Kidney epithelial cell (primary cell): ENCODE measurements at regions not wholly inside any gene's neighbourhood (a gene's known extent, or its start where the extent isn't known, plus 50 kb on each side); places are given as distances from the start of the nearest gene placed in this dataset.

ENCODE experiments used
- DNase-seq: peaks from one replicate; pipeline ENCODE4 v3.0.0-alpha.2; 2010; ENCODE audit warnings: low read depth
- H3K27me3 ChIP-seq: 2 replicates; pipeline ENCODE4 v1.6.0; 2011; ENCODE audit warnings: low read length; ENCODE audit not compliant: control insufficient read depth, insufficient read depth
- H3K36me3 ChIP-seq: 2 replicates; pipeline ENCODE4 v1.5.1; 2011; ENCODE audit warnings: low read length; ENCODE audit not compliant: control insufficient read depth, insufficient read depth
- H3K4me3 ChIP-seq: 2 replicates; pipeline ENCODE4 v1.5.1; 2011; ENCODE audit warnings: low read depth, mild to moderate bottlenecking, control low read depth, low read length
- TF ChIP-seq, protein P1 (sequence below): IDR thresholded peaks from 2 replicates; pipeline ENCODE4 v1.5.1; 2011; ENCODE audit warnings: mild to moderate bottlenecking, moderate library complexity, low read length, control low read depth, inconsistent platforms; ENCODE audit not compliant: insufficient read depth, poor library complexity, severe bottlenecking

DNA sequence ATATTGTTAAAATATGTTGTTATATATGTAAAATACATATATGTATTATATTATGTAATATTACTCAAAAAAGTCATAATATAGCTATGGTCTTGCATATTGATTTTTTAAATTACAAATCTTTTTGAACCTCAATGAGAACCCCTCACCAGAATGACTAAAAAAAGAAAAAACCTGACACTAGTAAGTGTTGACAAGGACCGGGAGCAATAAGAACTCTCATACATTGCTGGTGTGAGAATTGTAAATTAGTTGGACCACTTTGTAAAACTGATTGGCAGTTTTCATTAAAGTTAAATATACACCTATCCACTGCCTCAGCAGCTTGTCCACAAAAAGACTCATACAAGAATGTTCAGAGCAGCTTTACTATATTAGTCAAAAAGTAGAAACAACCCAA, 280.0 kb downstream of the BMP7 start:
- TF ChIP-seq, protein P1, sequence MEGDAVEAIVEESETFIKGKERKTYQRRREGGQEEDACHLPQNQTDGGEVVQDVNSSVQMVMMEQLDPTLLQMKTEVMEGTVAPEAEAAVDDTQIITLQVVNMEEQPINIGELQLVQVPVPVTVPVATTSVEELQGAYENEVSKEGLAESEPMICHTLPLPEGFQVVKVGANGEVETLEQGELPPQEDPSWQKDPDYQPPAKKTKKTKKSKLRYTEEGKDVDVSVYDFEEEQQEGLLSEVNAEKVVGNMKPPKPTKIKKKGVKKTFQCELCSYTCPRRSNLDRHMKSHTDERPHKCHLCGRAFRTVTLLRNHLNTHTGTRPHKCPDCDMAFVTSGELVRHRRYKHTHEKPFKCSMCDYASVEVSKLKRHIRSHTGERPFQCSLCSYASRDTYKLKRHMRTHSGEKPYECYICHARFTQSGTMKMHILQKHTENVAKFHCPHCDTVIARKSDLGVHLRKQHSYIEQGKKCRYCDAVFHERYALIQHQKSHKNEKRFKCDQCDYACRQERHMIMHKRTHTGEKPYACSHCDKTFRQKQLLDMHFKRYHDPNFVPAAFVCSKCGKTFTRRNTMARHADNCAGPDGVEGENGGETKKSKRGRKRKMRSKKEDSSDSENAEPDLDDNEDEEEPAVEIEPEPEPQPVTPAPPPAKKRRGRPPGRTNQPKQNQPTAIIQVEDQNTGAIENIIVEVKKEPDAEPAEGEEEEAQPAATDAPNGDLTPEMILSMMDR, result no peak
- DNase-seq, result no peak
- Histone ChIP-seq H3K4me3 (no peak overlapping the region), H3K27me3 (no peaks in the 10 kb centered on the region), H3K36me3 (no peaks in the 10 kb centered on the region)

DNA sequence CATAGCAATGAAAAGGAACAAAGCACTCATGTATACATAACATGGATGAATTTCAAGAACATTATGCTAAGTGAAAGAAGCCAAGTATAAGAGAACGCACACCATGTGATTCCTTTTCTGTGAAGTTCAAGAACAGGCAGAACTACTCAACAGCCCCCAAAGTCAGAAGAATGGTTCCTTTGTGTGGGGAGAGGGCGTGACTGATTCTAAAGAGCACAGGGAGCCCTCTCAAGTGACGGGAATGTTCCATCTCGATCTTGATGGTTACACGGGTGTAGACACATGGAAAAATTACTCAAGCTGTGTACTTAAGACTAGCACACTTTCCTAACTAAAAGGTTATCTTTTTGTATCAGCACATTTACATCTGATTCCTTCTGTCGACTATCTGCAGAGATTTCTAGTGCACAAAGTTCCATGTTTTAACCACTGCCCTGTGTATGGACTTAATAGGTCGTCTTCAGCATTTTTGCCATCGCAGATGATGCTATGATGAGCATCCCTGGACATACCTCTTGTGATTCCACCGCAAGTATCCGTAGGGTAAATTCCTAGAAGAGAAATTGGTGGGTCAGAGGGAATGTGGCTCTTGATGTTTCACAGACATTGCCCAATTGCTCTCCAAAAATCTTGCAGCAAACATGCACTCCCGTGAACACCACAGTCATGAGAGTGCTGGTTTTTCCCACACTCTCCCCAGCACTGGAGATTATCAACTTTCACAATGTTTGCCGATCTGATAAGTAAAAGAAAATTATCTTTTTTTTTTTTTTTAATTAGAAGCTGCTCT, 279.3 kb downstream of the BMP7 start:
- no peak for DNase-seq
- Histone ChIP-seq H3K36me3 (no peaks in the 10 kb centered on the region), H3K27me3 (no peaks in the 10 kb centered on the region), H3K4me3 (no peak overlapping the region)
- TF ChIP-seq, protein P1, result no peak

DNA sequence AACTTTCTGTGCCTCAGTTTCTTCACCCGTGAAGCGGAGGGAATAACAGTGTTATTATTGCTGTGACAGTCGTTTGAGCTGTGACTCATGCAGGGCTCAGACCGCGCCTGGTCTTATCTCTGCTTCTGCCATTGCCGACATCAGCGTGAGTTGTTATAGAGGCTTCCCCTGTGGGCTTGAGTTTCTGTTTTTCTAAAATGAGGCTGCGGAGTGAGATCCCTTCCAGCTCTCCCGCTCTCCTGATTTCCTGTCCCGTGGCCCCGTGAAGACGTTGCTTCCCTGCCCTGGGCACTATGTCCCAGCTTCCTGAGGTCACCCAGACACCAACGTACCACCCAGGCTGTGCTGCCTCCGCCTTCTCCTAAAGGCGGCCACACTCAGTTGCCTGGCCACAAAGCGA, 278.5 kb downstream of the BMP7 start:
- H3K4me3 ChIP-seq, result no peak overlapping the region
- H3K36me3 ChIP-seq, result no peaks in the 10 kb centered on the region
- DNase-seq, result no peak
- TF ChIP-seq, protein P1, result no peak
- H3K27me3 ChIP-seq, result no peaks in the 10 kb centered on the region

DNA sequence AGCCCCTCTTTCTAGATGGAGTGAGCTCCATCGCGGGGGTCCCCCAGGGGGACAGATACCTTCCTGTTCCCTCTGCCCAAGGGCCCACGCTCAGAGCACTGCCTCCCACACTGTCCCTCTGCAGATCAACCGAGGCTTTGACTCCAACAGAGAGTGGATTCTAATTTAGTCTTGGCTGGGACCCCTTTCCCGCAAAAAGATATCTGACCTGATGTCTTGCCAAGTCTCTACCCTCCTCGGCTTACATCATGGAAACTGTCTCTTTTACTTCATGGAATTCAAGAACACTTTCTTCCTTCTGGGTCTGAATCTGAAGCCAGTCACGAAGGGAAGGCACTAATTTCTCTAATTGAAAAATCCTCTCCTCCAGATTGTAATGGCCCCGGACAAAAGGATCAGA, 278.0 kb downstream of the BMP7 start:
- no peak for DNase-seq
- no peaks in the 10 kb centered on the region for H3K36me3 ChIP-seq
- TF ChIP-seq, protein P1, result no peak
- no peaks in the 10 kb centered on the region for H3K27me3 ChIP-seq
- H3K4me3 ChIP-seq, result no peak overlapping the region

DNA sequence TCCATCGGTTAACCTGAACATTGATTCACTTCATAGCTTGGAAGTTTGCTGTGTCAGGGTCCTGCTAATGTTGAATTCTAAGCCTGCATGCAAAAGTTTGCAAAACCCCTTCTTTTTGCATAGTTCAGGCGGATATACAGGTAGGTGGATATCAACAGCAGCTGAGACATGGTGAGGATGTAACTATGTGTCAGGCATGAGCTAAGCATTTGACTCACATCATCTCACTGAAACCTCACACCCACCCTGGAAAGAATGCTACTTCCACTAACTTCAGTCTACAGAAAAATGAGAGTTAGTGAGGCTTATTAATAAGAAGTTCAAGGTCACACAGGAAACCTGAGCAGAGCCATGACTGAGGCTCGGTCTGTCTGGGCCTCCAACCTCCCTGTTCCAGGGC, 276.9 kb downstream of the BMP7 start:
- H3K36me3 ChIP-seq, result no peaks in the 10 kb centered on the region
- TF ChIP-seq, protein P1, result no peak
- H3K4me3 ChIP-seq, result no peak overlapping the region
- no peak for DNase-seq
- H3K27me3 ChIP-seq, result no peaks in the 10 kb centered on the region

DNA sequence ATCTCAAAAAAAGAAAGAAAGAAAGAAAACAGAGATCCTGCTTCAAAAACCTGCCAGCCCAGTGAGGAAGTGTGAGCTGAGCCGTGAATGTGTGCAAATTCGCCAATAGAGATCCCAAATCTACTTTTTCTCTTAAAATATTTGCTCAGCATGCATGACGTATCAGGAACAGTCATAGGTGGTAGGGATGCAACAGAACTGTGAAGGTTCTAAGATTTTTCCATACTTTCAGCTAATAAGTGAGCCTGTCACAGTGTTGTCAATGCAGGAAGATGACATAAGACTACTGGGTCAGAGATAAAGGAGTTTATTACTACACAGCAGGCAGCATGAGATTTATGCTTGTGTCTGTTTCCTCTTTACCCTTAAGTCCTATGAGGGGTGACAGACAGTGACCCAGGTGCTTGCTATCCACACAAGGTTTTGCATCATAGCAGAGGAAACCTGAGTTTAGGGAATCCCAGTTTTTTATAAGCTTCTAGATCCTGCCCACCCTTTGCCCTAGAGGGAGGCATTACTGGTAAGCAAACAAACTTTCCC, 273.4 kb downstream of the BMP7 start:
- Histone ChIP-seq H3K27me3 (peaks cover 2% of the 10 kb centered on the region), H3K4me3 (no peak overlapping the region), H3K36me3 (no peaks in the 10 kb centered on the region)
- DNase-seq, result no peak
- TF ChIP-seq, protein P1, result no peak
